Esophagus squamous epithelium (tissue), 5 donors: ENCODE measurements at regions not wholly inside any gene's neighbourhood (a gene's known extent, or its start where the extent isn't known, plus 50 kb on each side); places are given as distances from the start of the nearest gene placed in this dataset.
A peak's percentile ranks its signal among the peaks of the same experiment; 100 is the strongest.

Experiments
- DNase-seq: peaks from one replicate; lab custom pipeline; 2025; lab: John Stamatoyannopoulos, UW
- H3K27ac ChIP-seq, 4 donors: fragments of 200-600 bp; sonication (generic); one replicate each; pipeline ENCODE4 v1.5.1; 2016 to 2019; ENCODE audit warnings: mild to moderate bottlenecking in 1 of 4
- H3K27me3 ChIP-seq, 4 donors: fragments of 200-600 bp; sonication (generic); 1 replicate in 3 of 4; 2 replicates in 1 of 4; pipeline versions ENCODE4 v1.5.1 to v1.6.0; 2017 to 2021; ENCODE audit warnings: antibody characterized with exemption in 1 of 4
- H3K36me3 ChIP-seq, 3 donors: fragments of 200-600 bp; sonication (generic); one replicate each; pipeline ENCODE4 v1.5.1; 2016 to 2019
- H3K4me1 ChIP-seq, 3 donors: fragments of 200-600 bp; sonication (generic); one replicate each; pipeline ENCODE4 v1.5.1; 2017 to 2019
- H3K4me3 ChIP-seq, 4 donors: fragments of 200-600 bp; sonication (generic); 1 replicate in 3 of 4; 2 replicates in 1 of 4; pipeline ENCODE4 v1.5.1; 2016 to 2019; ENCODE audit warnings: mild to moderate bottlenecking in 2 of 4, moderate library complexity in 1 of 4
- H3K9me3 ChIP-seq, 3 donors: fragments of 200-600 bp; sonication (generic); one replicate each; pipeline ENCODE4 v1.5.1; 2016 to 2019
- POLR2A ChIP-seq, 4 donors: fragments of 450-650 bp; IDR thresholded peaks; one replicate each; pipeline ENCODE4 v1.6.1; 2017; ENCODE audit warnings: antibody characterized with exemption in 4 of 4, mild to moderate bottlenecking in 4 of 4, moderate library complexity in 3 of 4
- WGBS, 2 donors: methylation state at CpG; one replicate each; pipeline ENCODE4 v1.1.5; 2018; 5-methylcytosine and 5-hydroxymethylcytosine counted together
- intact Hi-C: fragments of 100-400 bp; cut with DNase I; formaldehyde crosslinking; loops from one replicate; pipeline ENCODE4 v1.15.0; 2022
- TF ChIP-seq, protein P1 (sequence below), 6 experiments: fragments of 450-650 bp in 4 of 6; fragments of 200-600 bp in 2 of 6; sonication (generic) in 2 of 6; IDR thresholded peaks; one replicate each; pipeline ENCODE4 v1.5.1; 2016 to 2019; ENCODE audit warnings: antibody characterized with exemption in 6 of 6, mild to moderate bottlenecking in 4 of 6, moderate library complexity in 4 of 6
- donor health status: DM: yes; HTN: yes; CAD: no.

- Histone ChIP-seq H3K9me3 (no peaks in the 10 kb centered on the region), H3K27me3 (no peaks in the 10 kb centered on the region), H3K36me3 (no peaks in the 10 kb centered on the region), H3K27ac (peak overlapping the region in 3 of 4 donors; percentile 50 to 77 (median 65)), H3K4me3 (no peak overlapping the region), H3K4me1 (no peaks in the 10 kb centered on the region)
- intact Hi-C loops = no loop called here
- WGBS, 2 donors = 53 to 71% methylated on average over 5 of the region's 5 CpGs
- DNase-seq = no peak
- TF ChIP-seq POLR2A (IDR thresholded peaks at IDR 0.05) = no peak
- TF ChIP-seq, protein P1, sequence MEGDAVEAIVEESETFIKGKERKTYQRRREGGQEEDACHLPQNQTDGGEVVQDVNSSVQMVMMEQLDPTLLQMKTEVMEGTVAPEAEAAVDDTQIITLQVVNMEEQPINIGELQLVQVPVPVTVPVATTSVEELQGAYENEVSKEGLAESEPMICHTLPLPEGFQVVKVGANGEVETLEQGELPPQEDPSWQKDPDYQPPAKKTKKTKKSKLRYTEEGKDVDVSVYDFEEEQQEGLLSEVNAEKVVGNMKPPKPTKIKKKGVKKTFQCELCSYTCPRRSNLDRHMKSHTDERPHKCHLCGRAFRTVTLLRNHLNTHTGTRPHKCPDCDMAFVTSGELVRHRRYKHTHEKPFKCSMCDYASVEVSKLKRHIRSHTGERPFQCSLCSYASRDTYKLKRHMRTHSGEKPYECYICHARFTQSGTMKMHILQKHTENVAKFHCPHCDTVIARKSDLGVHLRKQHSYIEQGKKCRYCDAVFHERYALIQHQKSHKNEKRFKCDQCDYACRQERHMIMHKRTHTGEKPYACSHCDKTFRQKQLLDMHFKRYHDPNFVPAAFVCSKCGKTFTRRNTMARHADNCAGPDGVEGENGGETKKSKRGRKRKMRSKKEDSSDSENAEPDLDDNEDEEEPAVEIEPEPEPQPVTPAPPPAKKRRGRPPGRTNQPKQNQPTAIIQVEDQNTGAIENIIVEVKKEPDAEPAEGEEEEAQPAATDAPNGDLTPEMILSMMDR (IDR thresholded peaks at IDR 0.05) = no peak
Observed at GRCh38 chr3:187906416-187906815, 161.1 kb upstream of the BCL6 start.

DNA sequence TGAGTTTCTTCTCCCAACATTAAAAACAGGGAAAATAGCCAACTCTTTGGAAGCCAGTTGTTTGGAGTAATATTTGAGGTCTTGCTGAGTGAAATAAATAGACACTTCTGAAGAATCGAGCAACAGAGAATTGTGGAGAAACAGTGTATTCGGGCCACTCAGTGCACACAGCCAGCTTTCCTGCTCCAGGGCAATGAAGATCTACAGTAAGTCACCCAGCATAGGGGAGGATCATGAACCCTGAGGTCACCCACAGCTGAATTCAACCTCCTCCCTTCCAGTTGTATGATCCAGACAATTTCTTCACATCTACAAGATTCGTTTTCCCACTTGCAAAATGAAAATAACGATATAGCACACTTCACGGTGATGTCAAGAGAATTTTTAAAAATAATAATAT lies 161.7 kb upstream of the BCL6 start:
- H3K4me1 ChIP-seq = no peaks in the 10 kb centered on the region
- no peaks in the 10 kb centered on the region for H3K27me3 ChIP-seq
- no peaks in the 10 kb centered on the region for H3K9me3 ChIP-seq
- H3K4me3 ChIP-seq = no peak overlapping the region
- H3K27ac ChIP-seq = peak overlapping the region in 3 of 4 donors; percentile 50 to 77 (median 56)
- no peak for TF ChIP-seq POLR2A (IDR thresholded peaks at IDR 0.05)
- TF ChIP-seq, protein P1 (IDR thresholded peaks at IDR 0.05) = no peak
- intact Hi-C loops = no loop called here
- no peaks in the 10 kb centered on the region for H3K36me3 ChIP-seq
- 73 to 81% methylated on average over 5 of the region's 5 CpGs for WGBS, 2 donors
- no peak for DNase-seq

GRCh38 chr3:187909866-187910265 lies 164.6 kb upstream of the BCL6 start:
- H3K36me3 ChIP-seq = no peaks in the 10 kb centered on the region
- peak overlapping the region in 1 of 4 donors; percentile 39 for H3K27ac ChIP-seq
- intact Hi-C loops = no loop called here
- H3K27me3 ChIP-seq = no peaks in the 10 kb centered on the region
- H3K9me3 ChIP-seq = no peaks in the 10 kb centered on the region
- DNase-seq = no peak
- H3K4me3 ChIP-seq = no peak overlapping the region
- TF ChIP-seq, protein P1 (IDR thresholded peaks at IDR 0.05) = no peak
- no peak for TF ChIP-seq POLR2A (IDR thresholded peaks at IDR 0.05)
- H3K4me1 ChIP-seq = peaks cover 14 to 21% (median 17%) of the 10 kb centered on the region in 3 donors

- 55 to 68% methylated on average over 3 of the region's 3 CpGs for WGBS, 2 donors
- no peak for DNase-seq
- intact Hi-C loops = no loop called here
- TF ChIP-seq, protein P1 (IDR thresholded peaks at IDR 0.05) = no peak
- TF ChIP-seq POLR2A (IDR thresholded peaks at IDR 0.05) = no peak
- Histone ChIP-seq H3K27ac (peak overlapping the region in 2 of 4 donors; percentile 70 to 90), H3K4me3 (no peak overlapping the region), H3K4me1 (peaks cover 19 to 42% (median 39%) of the 10 kb centered on the region in 3 donors), H3K27me3 (no peaks in the 10 kb centered on the region), H3K9me3 (no peaks in the 10 kb centered on the region), H3K36me3 (no peaks in the 10 kb centered on the region)
Observed at GRCh38 chr3:187912007-187912406, 166.7 kb upstream of the BCL6 start.

DNA sequence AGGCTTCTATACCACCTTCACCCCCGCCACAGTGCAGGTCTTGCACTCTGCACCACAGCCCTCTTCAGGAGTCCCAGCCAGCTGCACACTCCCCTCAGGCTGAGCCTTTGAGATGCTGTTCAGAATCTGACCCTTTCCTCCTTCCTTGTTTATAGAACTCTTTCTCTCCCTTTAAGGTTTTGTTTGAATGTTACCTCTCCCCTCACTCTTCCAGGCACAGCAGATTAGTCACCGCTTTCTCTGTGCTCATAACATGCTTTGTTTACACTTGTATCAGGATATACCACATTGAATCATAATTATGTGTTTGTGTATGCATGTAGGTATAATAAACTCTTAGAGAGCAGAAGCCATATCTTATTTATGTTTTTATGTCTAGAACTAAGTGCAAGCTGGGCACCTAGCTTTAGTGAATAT lies 168.4 kb upstream of the BCL6 start:
- intact Hi-C loops = no loop called here
- H3K36me3 ChIP-seq = no peaks in the 10 kb centered on the region
- DNase-seq = no peak
- H3K4me3 ChIP-seq = no peak overlapping the region
- peak overlapping the region; percentile 70 to 90 (median 82) for H3K27ac ChIP-seq
- peaks cover 19 to 59% (median 50%) of the 10 kb centered on the region in 3 donors for H3K4me1 ChIP-seq
- TF ChIP-seq, protein P1 (IDR thresholded peaks at IDR 0.05) = no peak
- no peak for TF ChIP-seq POLR2A (IDR thresholded peaks at IDR 0.05)
- WGBS, 2 donors = 54 to 66% methylated on average over 2 of the region's 2 CpGs
- no peaks in the 10 kb centered on the region for H3K27me3 ChIP-seq
- no peaks in the 10 kb centered on the region for H3K9me3 ChIP-seq
